Astrocyte (in vitro differentiated cells and primary cell): ENCODE measurements at regions not wholly inside any gene's neighbourhood (a gene's known extent, or its start where the extent isn't known, plus 50 kb on each side); places are given as distances from the start of the nearest gene placed in this dataset.

Experiments used
- DNase-seq: peaks from one replicate; pipeline ENCODE4 v3.0.0-alpha.2; 2010; ENCODE audit warnings: low read depth
- FAIRE-seq: peaks from 2 replicates; lab custom pipeline; 2011; peaks lifted over from hg19 to GRCh38; lab: Jason Lieb, UNC
- H2AFZ ChIP-seq: 2 replicates; pipeline ENCODE4 v1.6.0; 2012; ENCODE audit warnings: low read depth, low read length, inconsistent platforms
- H3K27ac ChIP-seq: 2 replicates; pipeline ENCODE4 v1.5.1; 2011; ENCODE audit warnings: low read depth, low read length, inconsistent platforms
- H3K27me3 ChIP-seq: 2 replicates; pipeline ENCODE4 v1.6.0; 2011; ENCODE audit warnings: low read length, inconsistent platforms; ENCODE audit not compliant: insufficient read depth
- H3K36me3 ChIP-seq: 2 replicates; pipeline ENCODE4 v1.5.1; 2011; ENCODE audit warnings: low read length, inconsistent platforms; ENCODE audit not compliant: insufficient read depth
- H3K4me1 ChIP-seq: 2 replicates; pipeline ENCODE4 v1.5.1; 2011; ENCODE audit warnings: low read length, inconsistent platforms; ENCODE audit not compliant: insufficient read depth
- H3K4me2 ChIP-seq: 2 replicates; pipeline ENCODE4 v1.6.0; 2012; ENCODE audit warnings: low read length, inconsistent platforms
- H3K4me3 ChIP-seq: 2 replicates; pipeline ENCODE4 v1.5.1; 2011; ENCODE audit warnings: low read depth, mild to moderate bottlenecking, low read length, inconsistent platforms; ENCODE audit not compliant: insufficient read depth
- H3K79me2 ChIP-seq: 2 replicates; pipeline ENCODE4 v1.6.0; 2012; ENCODE audit warnings: mild to moderate bottlenecking, low read length, inconsistent platforms; ENCODE audit not compliant: insufficient read depth
- H3K9ac ChIP-seq: 2 replicates; pipeline ENCODE4 v1.6.0; 2012; ENCODE audit warnings: mild to moderate bottlenecking, low read length, inconsistent platforms
- H3K9me3 ChIP-seq: 2 replicates; pipeline ENCODE4 v1.5.1; 2012; ENCODE audit warnings: low read depth, mild to moderate bottlenecking, low read length, inconsistent platforms; ENCODE audit not compliant: insufficient read depth
- H4K20me1 ChIP-seq: 2 replicates; pipeline ENCODE4 v1.6.0; 2012; ENCODE audit warnings: low read length, inconsistent platforms; ENCODE audit not compliant: insufficient read depth
- H3K27ac Mint-ChIP-seq: one replicate; pipeline ENCODE4 v1.8.0; 2021; ENCODE audit warnings: mild to moderate bottlenecking, mixed read lengths; ENCODE audit not compliant: unreplicated experiment
- H3K27me3 Mint-ChIP-seq: one replicate; pipeline ENCODE4 v1.8.0; 2021; ENCODE audit warnings: low read depth, mixed read lengths; ENCODE audit not compliant: unreplicated experiment
- H3K36me3 Mint-ChIP-seq: one replicate; pipeline ENCODE4 v1.8.0; 2021; ENCODE audit warnings: low read depth, mixed read lengths; ENCODE audit not compliant: unreplicated experiment
- H3K4me1 Mint-ChIP-seq: one replicate; pipeline ENCODE4 v1.8.0; 2021; ENCODE audit warnings: low read depth, mixed read lengths; ENCODE audit not compliant: unreplicated experiment
- H3K4me3 Mint-ChIP-seq: one replicate; pipeline ENCODE4 v1.8.0; 2021; ENCODE audit warnings: mild to moderate bottlenecking, moderate library complexity, mixed read lengths; ENCODE audit not compliant: unreplicated experiment
- H3K9me3 Mint-ChIP-seq: one replicate; pipeline ENCODE4 v1.8.0; 2021; ENCODE audit warnings: mild to moderate bottlenecking, mixed read lengths; ENCODE audit not compliant: unreplicated experiment
- CTCF ChIP-seq: IDR thresholded peaks from 2 replicates; pipeline ENCODE4 v1.5.1; 2011; ENCODE audit warnings: low read depth, mild to moderate bottlenecking, inconsistent platforms, low read length, moderate library complexity; ENCODE audit not compliant: insufficient read depth
- EZH2 ChIP-seq: IDR thresholded peaks from 2 replicates; pipeline ENCODE4 v1.6.1; 2012; ENCODE audit warnings: mild to moderate bottlenecking, low read length, inconsistent platforms; ENCODE audit not compliant: insufficient read depth

GRCh38 chr4:14897217-14897616 is 105.1 kb upstream of the CPEB2 start:
- H3K4me3 Mint-ChIP-seq, result no peak overlapping the region
- Histone ChIP-seq H3K36me3 (no peaks in the 10 kb centered on the region), H3K4me1 (no peaks in the 10 kb centered on the region), H3K27me3 (peaks cover 3% of the 10 kb centered on the region), H4K20me1 (no peaks in the 10 kb centered on the region), H3K27ac (no peak overlapping the region), H3K79me2 (no peaks in the 10 kb centered on the region), H3K4me3 (no peak overlapping the region), H3K9ac (no peak overlapping the region), H3K9me3 (no peaks in the 10 kb centered on the region), H3K4me2 (no peak overlapping the region), H2AFZ (no peak overlapping the region)
- DNase-seq, result no peak
- H3K36me3 Mint-ChIP-seq, result no peaks in the 10 kb centered on the region
- H3K4me1 Mint-ChIP-seq, result no peaks in the 10 kb centered on the region
- no peak overlapping the region for H3K27ac Mint-ChIP-seq
- H3K9me3 Mint-ChIP-seq, result peaks cover 2% of the 10 kb centered on the region
- H3K27me3 Mint-ChIP-seq, result peaks cover 12% of the 10 kb centered on the region
- TF ChIP-seq EZH2, result no peak
- TF ChIP-seq CTCF, result no peak
- FAIRE-seq, result no peak

DNA sequence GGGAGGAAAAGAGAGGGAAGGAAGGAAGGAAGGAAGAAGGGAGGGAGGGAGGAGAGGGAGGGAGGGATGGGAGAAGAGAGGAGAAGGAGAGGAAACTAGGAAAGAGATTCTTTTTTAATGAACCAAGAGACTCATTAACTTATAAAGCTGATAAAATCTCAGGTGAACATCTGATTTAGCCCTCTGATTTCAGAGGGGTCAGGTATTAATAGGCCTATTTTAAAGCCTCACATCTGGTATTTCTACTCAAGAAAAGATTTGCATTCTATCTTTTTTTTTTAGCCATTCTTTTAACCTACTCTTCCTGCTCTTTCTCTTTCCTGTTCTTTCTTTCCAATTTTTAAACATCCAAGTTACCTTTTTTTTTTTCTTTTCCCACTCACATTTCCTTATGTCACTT is 103.3 kb upstream of the CPEB2 start:
- Histone ChIP-seq H3K27ac (no peak overlapping the region), H4K20me1 (no peaks in the 10 kb centered on the region), H3K79me2 (no peaks in the 10 kb centered on the region), H3K4me1 (no peaks in the 10 kb centered on the region), H3K9me3 (no peaks in the 10 kb centered on the region), H2AFZ (no peak overlapping the region), H3K9ac (no peak overlapping the region), H3K27me3 (peaks cover 7% of the 10 kb centered on the region), H3K4me2 (no peak overlapping the region), H3K36me3 (no peaks in the 10 kb centered on the region), H3K4me3 (no peak overlapping the region)
- TF ChIP-seq EZH2, result no peak
- TF ChIP-seq CTCF, result no peak
- Mint-ChIP-seq H3K27ac (no peak overlapping the region), H3K4me3 (no peak overlapping the region), H3K36me3 (no peaks in the 10 kb centered on the region), H3K4me1 (no peaks in the 10 kb centered on the region), H3K27me3 (peaks cover 20% of the 10 kb centered on the region), H3K9me3 (peaks cover 2% of the 10 kb centered on the region)
- DNase-seq (no peak), FAIRE-seq (no peak)

DNA sequence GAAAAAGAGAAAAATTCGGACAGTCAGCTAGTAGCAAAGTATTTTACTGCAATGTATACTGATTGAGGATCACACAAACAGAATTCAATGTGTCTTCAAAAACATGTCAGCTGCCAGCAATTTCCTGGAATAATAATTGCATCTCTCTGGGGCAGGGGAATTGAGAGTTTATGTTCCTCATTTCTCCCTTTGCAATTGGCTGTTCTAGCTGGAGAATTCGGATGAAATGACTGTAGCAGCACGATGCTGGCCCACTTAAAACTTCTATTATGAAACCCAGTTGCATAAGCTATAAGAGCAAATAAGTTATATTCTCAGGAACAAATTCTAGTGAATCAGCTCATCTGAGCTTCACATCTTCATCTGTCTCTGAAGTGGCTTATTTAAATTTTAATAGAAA is 99.9 kb upstream of the CPEB2 start:
- Histone ChIP-seq H3K4me3 (no peak overlapping the region), H3K79me2 (no peaks in the 10 kb centered on the region), H3K9ac (no peak overlapping the region), H3K36me3 (no peaks in the 10 kb centered on the region), H2AFZ (no peak overlapping the region), H3K27me3 (peaks cover 6% of the 10 kb centered on the region), H3K4me1 (no peaks in the 10 kb centered on the region), H3K4me2 (no peak overlapping the region), H4K20me1 (no peaks in the 10 kb centered on the region), H3K27ac (no peak overlapping the region), H3K9me3 (no peaks in the 10 kb centered on the region)
- no peaks in the 10 kb centered on the region for H3K36me3 Mint-ChIP-seq
- no peak for DNase-seq
- TF ChIP-seq CTCF, result no peak
- TF ChIP-seq EZH2, result no peak
- H3K9me3 Mint-ChIP-seq, result peaks cover 3% of the 10 kb centered on the region
- peaks cover 11% of the 10 kb centered on the region for H3K27me3 Mint-ChIP-seq
- H3K27ac Mint-ChIP-seq, result no peak overlapping the region
- FAIRE-seq, result no peak
- H3K4me3 Mint-ChIP-seq, result no peak overlapping the region
- H3K4me1 Mint-ChIP-seq, result peaks cover 5% of the 10 kb centered on the region
